Astrocyte of the spinal cord (primary cell): ENCODE measurements at regions not wholly inside any gene's neighbourhood (a gene's known extent, or its start where the extent isn't known, plus 50 kb on each side); places are given as distances from the start of the nearest gene placed in this dataset.

Experiments used
- DNase-seq: peaks from one replicate; pipeline ENCODE4 v3.0.0; 2011; ENCODE audit warnings: low read depth, low spot score
- H3K4me3 ChIP-seq: 2 replicates; pipeline ENCODE4 v1.5.1; 2011; ENCODE audit warnings: low read depth, mild to moderate bottlenecking, low read length, moderate library complexity
- in situ Hi-C: cut with HindIII; loops from 2 replicates; pipeline ENCODE4 v1.10.0; 2017; ENCODE audit warnings: low sequenced_read_pairs
- TF ChIP-seq, protein P1 (sequence below): IDR thresholded peaks from 2 replicates; pipeline ENCODE4 v1.5.1; 2012; ENCODE audit warnings: low read depth, mild to moderate bottlenecking, low read length, inconsistent platforms

DNA sequence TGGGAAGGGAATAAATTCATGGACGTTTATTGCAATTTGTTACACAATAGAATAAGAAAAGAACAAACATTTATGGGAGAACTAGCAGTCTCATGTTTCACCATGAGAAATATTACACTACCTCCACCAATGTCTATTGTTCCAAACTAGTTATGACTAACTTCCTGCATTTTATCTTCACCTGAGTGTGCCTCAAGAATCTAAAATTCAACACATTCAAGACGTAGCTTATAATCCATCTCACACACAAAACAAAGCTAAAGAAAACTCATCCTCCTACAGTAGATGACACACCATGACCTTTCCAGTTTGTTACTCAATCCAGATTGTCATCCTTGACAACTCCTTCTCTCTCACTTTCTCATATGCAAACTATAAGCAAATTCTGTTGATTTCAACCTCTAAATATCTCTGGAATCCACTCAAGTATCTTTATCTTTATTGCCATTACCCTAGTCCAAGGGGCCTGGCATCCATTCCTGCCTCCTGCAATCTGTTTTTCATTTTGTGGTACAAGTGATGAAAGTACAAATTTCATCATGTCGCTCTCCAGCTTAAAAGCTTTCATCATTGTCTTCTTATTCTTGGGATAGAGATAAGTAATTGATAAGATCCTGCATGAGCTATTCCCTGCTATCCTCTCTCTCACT, 229.9 kb downstream of the NR2F2 start:
- no peak for DNase-seq
- no peak overlapping the region for H3K4me3 ChIP-seq
- in situ Hi-C loops, result no loop called here
- TF ChIP-seq, protein P1, sequence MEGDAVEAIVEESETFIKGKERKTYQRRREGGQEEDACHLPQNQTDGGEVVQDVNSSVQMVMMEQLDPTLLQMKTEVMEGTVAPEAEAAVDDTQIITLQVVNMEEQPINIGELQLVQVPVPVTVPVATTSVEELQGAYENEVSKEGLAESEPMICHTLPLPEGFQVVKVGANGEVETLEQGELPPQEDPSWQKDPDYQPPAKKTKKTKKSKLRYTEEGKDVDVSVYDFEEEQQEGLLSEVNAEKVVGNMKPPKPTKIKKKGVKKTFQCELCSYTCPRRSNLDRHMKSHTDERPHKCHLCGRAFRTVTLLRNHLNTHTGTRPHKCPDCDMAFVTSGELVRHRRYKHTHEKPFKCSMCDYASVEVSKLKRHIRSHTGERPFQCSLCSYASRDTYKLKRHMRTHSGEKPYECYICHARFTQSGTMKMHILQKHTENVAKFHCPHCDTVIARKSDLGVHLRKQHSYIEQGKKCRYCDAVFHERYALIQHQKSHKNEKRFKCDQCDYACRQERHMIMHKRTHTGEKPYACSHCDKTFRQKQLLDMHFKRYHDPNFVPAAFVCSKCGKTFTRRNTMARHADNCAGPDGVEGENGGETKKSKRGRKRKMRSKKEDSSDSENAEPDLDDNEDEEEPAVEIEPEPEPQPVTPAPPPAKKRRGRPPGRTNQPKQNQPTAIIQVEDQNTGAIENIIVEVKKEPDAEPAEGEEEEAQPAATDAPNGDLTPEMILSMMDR, result no peak

DNA sequence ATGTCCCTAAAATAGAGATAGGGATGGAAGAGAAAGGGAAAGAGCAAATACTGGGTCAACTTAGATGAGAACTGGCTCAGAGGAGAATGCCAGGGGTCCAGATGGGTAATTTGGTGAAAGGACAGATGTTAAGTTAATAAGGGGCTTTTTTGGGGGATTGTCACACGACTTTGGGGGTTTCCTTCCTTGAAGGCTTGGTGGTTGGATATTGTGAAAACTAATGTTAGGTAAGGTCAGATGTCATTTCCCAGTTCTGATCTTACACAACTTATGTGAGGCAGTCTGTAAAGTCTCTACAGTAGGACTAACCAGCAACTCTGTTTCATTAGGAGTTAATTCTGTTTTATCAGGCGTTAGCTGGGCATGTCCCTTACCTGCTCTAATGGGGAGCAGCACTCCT, 231.1 kb downstream of the NR2F2 start:
- no peak overlapping the region for H3K4me3 ChIP-seq
- in situ Hi-C loops, result no loop called here
- no peak for DNase-seq
- TF ChIP-seq, protein P1, result no peak

DNA sequence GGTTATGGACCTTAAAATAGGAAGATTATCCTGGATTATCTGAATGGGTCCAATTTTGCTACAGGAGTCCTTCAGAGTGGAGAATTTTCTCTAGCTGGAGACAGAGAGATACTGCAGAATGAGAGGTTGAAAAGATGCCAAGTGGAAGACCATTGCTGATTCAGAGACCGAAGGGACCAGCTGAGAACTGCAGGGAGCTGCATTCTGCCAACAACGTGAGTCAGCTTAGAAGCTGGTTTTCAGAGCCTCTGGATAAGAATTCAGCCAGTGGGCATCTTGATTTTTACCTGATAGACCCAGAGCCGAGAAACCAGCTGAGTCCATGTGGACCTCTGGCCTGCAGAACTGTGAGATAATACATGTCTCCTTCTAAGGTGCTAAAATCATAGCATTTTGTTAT, 234.0 kb downstream of the NR2F2 start:
- TF ChIP-seq, protein P1, result no peak
- no peak overlapping the region for H3K4me3 ChIP-seq
- in situ Hi-C loops, result no loop called here
- no peak for DNase-seq

DNA sequence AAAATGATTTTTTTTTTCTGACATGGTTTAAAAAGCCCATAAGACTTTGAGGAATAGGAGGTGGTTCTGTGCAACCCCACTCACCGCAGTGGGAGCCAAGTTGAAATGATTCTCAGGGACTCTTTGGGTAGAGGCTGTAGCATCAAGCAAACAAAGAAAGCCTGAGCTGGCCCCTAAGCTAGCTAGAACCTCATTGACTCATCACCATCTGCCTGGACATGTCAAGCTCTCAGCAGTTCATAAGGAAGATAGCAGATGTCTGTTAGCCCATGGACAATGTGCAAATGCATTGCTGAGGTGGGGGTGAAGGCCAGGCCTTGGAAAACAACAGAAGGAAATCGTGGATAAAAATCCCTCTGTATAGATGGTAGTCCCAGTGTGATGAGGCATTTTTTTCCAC, 234.8 kb downstream of the NR2F2 start:
- no peak overlapping the region for H3K4me3 ChIP-seq
- in situ Hi-C loops, result no loop called here
- TF ChIP-seq, protein P1, result no peak
- no peak for DNase-seq

DNA sequence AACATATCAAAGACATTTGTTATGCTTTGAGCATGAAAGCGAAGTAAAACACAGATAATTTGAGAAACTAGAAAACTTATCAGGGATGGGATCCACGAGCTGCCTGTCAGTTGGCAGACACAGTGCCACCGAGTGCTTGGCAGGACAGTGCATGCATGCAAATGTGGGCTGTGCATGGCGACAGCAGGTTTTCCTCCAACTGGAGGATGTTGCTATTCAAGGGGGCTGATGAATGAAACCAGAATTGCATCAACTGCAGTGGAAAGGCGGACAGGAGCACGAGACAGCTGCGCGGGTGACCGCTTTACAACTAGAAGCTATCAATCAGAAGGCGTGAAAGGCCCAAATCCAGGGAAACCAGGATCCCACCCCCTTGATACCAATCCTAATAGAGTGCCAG, 244.3 kb downstream of the NR2F2 start:
- H3K4me3 ChIP-seq, result no peak overlapping the region

DNA sequence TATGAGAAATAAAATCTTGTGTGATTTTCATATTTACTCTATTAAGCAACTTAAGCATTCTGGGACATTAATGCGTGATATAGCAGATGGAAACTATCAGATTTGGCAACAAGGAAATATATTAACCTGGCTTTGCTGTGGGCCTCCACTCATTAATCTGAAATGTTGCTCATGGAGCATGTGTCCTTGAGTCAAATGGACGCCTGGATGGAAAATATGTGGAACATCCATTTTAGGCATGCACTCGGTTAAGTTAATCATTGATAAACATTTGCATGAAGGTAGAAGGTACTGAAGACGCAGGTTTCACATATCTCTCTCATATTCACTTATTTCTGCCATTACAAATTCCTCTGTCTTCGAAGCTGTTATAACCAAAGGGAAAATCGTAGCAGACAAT, 246.1 kb downstream of the NR2F2 start:
- H3K4me3 ChIP-seq, result no peak overlapping the region
- in situ Hi-C loops, result no loop called here
- DNase-seq, result no peak
- TF ChIP-seq, protein P1, result no peak

More for the DNA sequence above, 244.3 kb downstream of the NR2F2 start:
- DNase-seq, result no peak
- TF ChIP-seq, protein P1, result no peak
- in situ Hi-C loops, result no loop called here
